ENCODE measurements at regions not wholly inside any gene's neighbourhood (a gene's known extent, or its start where the extent isn't known, plus 50 kb on each side); places are given as distances from the start of the nearest gene placed in this dataset.
"Not testable (repeated sequence)": the region's sequence is repeated elsewhere in the genome, so short reads cannot be mapped to it uniquely, and the experiment has no call there.

GRCh38 chr12:89070603-89071002 lies 281.7 kb downstream of the DUSP6 start:
- no peak for DNase-seq (ENCODE audit: low read depth, low spot score)

- no peak for DNase-seq (ENCODE audit: low read depth, low spot score)
Observed at GRCh38 chr12:89069431-89069830, 282.9 kb downstream of the DUSP6 start.

GRCh38 chr12:89067421-89068187 lies 284.7 kb downstream of the DUSP6 start:
- DNase-seq (ENCODE audit: low read depth, low spot score), result no peak

GRCh38 chr12:89064780-89065179 lies 287.5 kb downstream of the DUSP6 start:
- no peak for DNase-seq (ENCODE audit: low read depth, low spot score)

- no peak for DNase-seq (ENCODE audit: low read depth, low spot score)
Observed at GRCh38 chr12:89064151-89064550, 288.1 kb downstream of the DUSP6 start.

GRCh38 chr12:89062996-89063395 lies 289.3 kb downstream of the DUSP6 start:
- DNase-seq (ENCODE audit: low read depth, low spot score), result no peak

GRCh38 chr12:89059721-89060541 lies 292.4 kb downstream of the DUSP6 start:
- no peak for DNase-seq (ENCODE audit: low read depth, low spot score)

- no peak for DNase-seq (ENCODE audit: low read depth, low spot score)
Observed at GRCh38 chr12:89059056-89059455, 293.2 kb downstream of the DUSP6 start.

- no peak for DNase-seq (ENCODE audit: low read depth, low spot score)
Observed at GRCh38 chr12:89058402-89058801, 293.9 kb downstream of the DUSP6 start.

- not testable (repeated sequence) for DNase-seq (ENCODE audit: low read depth, low spot score)
Observed at GRCh38 chr12:89053817-89054216, 298.5 kb downstream of the DUSP6 start.

GRCh38 chr12:89051065-89051677 lies 301.1 kb downstream of the DUSP6 start:
- peak; percentile 41 for DNase-seq (ENCODE audit: low read depth, low spot score)

GRCh38 chr12:89047856-89048418 lies 304.4 kb downstream of the DUSP6 start:
- no peak for DNase-seq (ENCODE audit: low read depth, low spot score)

GRCh38 chr12:89041078-89041477 lies 311.2 kb downstream of the DUSP6 start:
- DNase-seq (ENCODE audit: low read depth, low spot score), result no peak

- DNase-seq (ENCODE audit: low read depth, low spot score), result no peak
Observed at GRCh38 chr12:89040146-89040964, 311.9 kb downstream of the DUSP6 start.

- no peak for DNase-seq (ENCODE audit: low read depth, low spot score)
Observed at GRCh38 chr12:89038831-89039512, 313.3 kb downstream of the DUSP6 start.

- DNase-seq (ENCODE audit: low read depth, low spot score), result no peak
Observed at GRCh38 chr12:89033062-89033461, 319.2 kb downstream of the DUSP6 start.

GRCh38 chr12:89029961-89030360 lies 322.3 kb downstream of the DUSP6 start:
- DNase-seq (ENCODE audit: low read depth, low spot score), result no peak

GRCh38 chr12:89024580-89024979 lies 327.7 kb downstream of the DUSP6 start:
- no peak for DNase-seq (ENCODE audit: low read depth, low spot score)

GRCh38 chr12:89023936-89024335 lies 328.4 kb downstream of the DUSP6 start:
- no peak for DNase-seq (ENCODE audit: low read depth, low spot score)

GRCh38 chr12:89020689-89021088 lies 331.6 kb downstream of the DUSP6 start:
- DNase-seq (ENCODE audit: low read depth, low spot score), result no peak

GRCh38 chr12:89020121-89020480 lies 332.2 kb downstream of the DUSP6 start:
- no peak for DNase-seq (ENCODE audit: low read depth, low spot score)
